HCT116 (cell line): ENCODE measurements at regions not wholly inside any gene's neighbourhood (a gene's known extent, or its start where the extent isn't known, plus 50 kb on each side); places are given as distances from the start of the nearest gene placed in this dataset.

Source experiments
- ATAC-seq: fragments of 200-7000 bp; cut with Tn5 transposase; 2 replicates; pipeline ENCODE4 v1.9.1; 2020; ENCODE audit warnings: mild to moderate bottlenecking, moderate library complexity
- BruUV-seq: library from RNA; stranded (reverse); fragments of 400-500 nt; replicated peaks from 2 replicates; lab custom pipeline; 2021; lab: Mats Ljungman, UMichigan
- CTCF ChIA-PET: fragments of 300-600 bp; sonication (Branson Sonifier 250); formaldehyde crosslinking; loops from one replicate; lab custom pipeline; 2021; ENCODE audit warnings: antibody characterized with exemption; lab: Charles Lee
- POLR2A ChIA-PET: fragments of 300-600, 350-600 bp; sonication (Branson Sonifier 250); formaldehyde crosslinking; loops from one replicate; lab custom pipeline; 2021; ENCODE audit warnings: antibody characterized with exemption; lab: Charles Lee
- RAD21 ChIA-PET, 2 experiments: fragments of 300-600 bp; sonication (Branson Sonifier 250); formaldehyde crosslinking; loops; one replicate each; lab custom pipeline; 2023; ENCODE audit warnings: low total read pairs in 2 of 2; ENCODE audit not compliant: uncharacterized antibody in 2 of 2, unreplicated experiment in 2 of 2, low non-redundant PET in 1 of 2; lab: Charles Lee
- DNase-seq: peaks from one replicate; pipeline ENCODE4 v3.0.0-alpha.2; 2010; ENCODE audit warnings: low read depth, low spot score
- H2AFZ ChIP-seq: fragments of 200-600 bp; shearing (Covaris generic), sonication (generic); 2 replicates; pipeline ENCODE4 v1.6.1; 2017; ENCODE audit warnings: low read depth, mixed run types, mixed read lengths, antibody characterized with exemption, low read length; ENCODE audit not compliant: poor library complexity, severe bottlenecking
- H3K27ac ChIP-seq: 2 replicates; pipeline ENCODE4 v1.5.1; 2012; ENCODE audit warnings: low read depth, low read length
- H3K27me3 ChIP-seq: fragments of 200-600 bp; sonication (generic); 2 replicates; pipeline ENCODE4 v1.6.1; 2016; ENCODE audit warnings: mixed run types, low read length, mixed read lengths; ENCODE audit not compliant: insufficient read depth
- H3K36me3 ChIP-seq, 2 experiments: fragments of 200-500 bp in 1 of 2; fragments of 200-600 bp in 1 of 2; sonication (Bioruptor generic) in 1 of 2; sonication (generic) in 1 of 2; 2 replicates each; pipeline versions ENCODE4 v1.5.1 to v1.6.1; 2014 to 2016; ENCODE audit warnings: low read length in 2 of 2, inconsistent platforms in 1 of 2, mixed read lengths in 1 of 2, mixed run types in 1 of 2; ENCODE audit not compliant: insufficient read depth in 2 of 2, control insufficient read depth in 1 of 2
- H3K4me1 ChIP-seq, 2 experiments: fragments of 200-600 bp in 1 of 2; sonication (generic) in 1 of 2; 2 replicates each; pipeline versions ENCODE4 v1.5.1 to v1.6.1; 2012 to 2017; ENCODE audit warnings: low read length in 2 of 2, inconsistent platforms in 1 of 2, mild to moderate bottlenecking in 1 of 2, mixed read lengths in 1 of 2, mixed run types in 1 of 2, moderate library complexity in 1 of 2; ENCODE audit not compliant: insufficient read depth in 2 of 2, control insufficient read depth in 1 of 2
- H3K4me2 ChIP-seq: fragments of 200-600 bp; sonication (generic); 2 replicates; pipeline ENCODE4 v1.6.1; 2017; ENCODE audit warnings: mixed run types, low read length, mixed read lengths
- H3K4me3 ChIP-seq, 2 experiments: fragments of 200-600 bp in 1 of 2; sonication (generic) in 1 of 2; replicated peaks in 1 of 2; 2 replicates each; pipeline ENCODE4 v1.5.1; 2011 to 2016; ENCODE audit warnings: low read length in 2 of 2, control low read depth in 1 of 2, low read depth in 1 of 2, mild to moderate bottlenecking in 1 of 2, mixed read lengths in 1 of 2, mixed run types in 1 of 2
- H3K79me2 ChIP-seq: fragments of 200-600 bp; sonication (generic); 2 replicates; pipeline ENCODE4 v1.6.1; 2017; ENCODE audit warnings: mild to moderate bottlenecking, mixed run types, low read length, moderate library complexity, mixed read lengths; ENCODE audit not compliant: insufficient read depth
- H3K9ac ChIP-seq: fragments of 200-600 bp; sonication (generic); 2 replicates; pipeline ENCODE4 v1.6.1; 2016; ENCODE audit warnings: low read length, mixed read lengths
- H3K9me2 ChIP-seq: fragments of 200-600 bp; sonication (generic), shearing (Covaris generic); 2 replicates; pipeline ENCODE4 v1.6.1; 2017; ENCODE audit warnings: mixed run types, mild to moderate bottlenecking, moderate library complexity; ENCODE audit not compliant: insufficient read depth
- H3K9me3 ChIP-seq, 2 experiments: fragments of 200-500 bp in 1 of 2; fragments of 200-600 bp in 1 of 2; sonication (Bioruptor generic) in 1 of 2; sonication (generic) in 1 of 2; 2 replicates each; pipeline ENCODE4 v1.6.1; 2014 to 2017; ENCODE audit warnings: low read length in 2 of 2, mixed read lengths in 2 of 2, inconsistent platforms in 1 of 2, low read depth in 1 of 2, mild to moderate bottlenecking in 1 of 2, mixed run types in 1 of 2, moderate library complexity in 1 of 2; ENCODE audit not compliant: control insufficient read depth in 1 of 2, insufficient read depth in 1 of 2
- H4K20me1 ChIP-seq: fragments of 200-600 bp; sonication (generic), shearing (Covaris generic); 2 replicates; pipeline ENCODE4 v1.6.1; 2017; ENCODE audit warnings: mixed run types, mild to moderate bottlenecking, moderate library complexity; ENCODE audit not compliant: insufficient read depth
- CEBPB ChIP-seq: IDR thresholded peaks from 2 replicates; pipeline ENCODE4 v1.6.1; 2012; ENCODE audit warnings: low read depth
- EGR1 ChIP-seq: IDR thresholded peaks from 2 replicates; pipeline ENCODE4 v1.6.1; 2012; ENCODE audit warnings: low read depth
- ELF1 ChIP-seq: IDR thresholded peaks from 2 replicates; pipeline ENCODE4 v1.6.1; 2012; ENCODE audit warnings: low read depth, borderline replicate concordance
- EZH2phosphoT487 ChIP-seq: fragments of 200-600 bp; IDR thresholded peaks from 2 replicates; pipeline ENCODE4 v1.6.1; 2018; ENCODE audit warnings: antibody characterized with exemption, borderline replicate concordance
- MAX ChIP-seq: IDR thresholded peaks from 2 replicates; pipeline ENCODE4 v1.6.1; 2012
- POLR2A ChIP-seq: IDR thresholded peaks from 2 replicates; pipeline ENCODE4 v1.7.0; 2011; ENCODE audit warnings: borderline replicate concordance; ENCODE audit not compliant: insufficient read depth, insufficient read length; ENCODE audit errors: extremely low read depth
- POLR2AphosphoS5 ChIP-seq: IDR thresholded peaks from 2 replicates; pipeline ENCODE4 v1.6.1; 2011; ENCODE audit warnings: mild to moderate bottlenecking, low read depth, low read length, moderate library complexity
- RAD21 ChIP-seq: IDR thresholded peaks from 2 replicates; pipeline ENCODE4 v1.6.1; 2012; ENCODE audit warnings: low read depth, mild to moderate bottlenecking
- SRF ChIP-seq: IDR thresholded peaks from 2 replicates; pipeline ENCODE4 v1.6.1; 2012; ENCODE audit warnings: low read depth
- TCF7L2 ChIP-seq: IDR thresholded peaks from 2 replicates; pipeline ENCODE4 v1.7.0; 2011; ENCODE audit warnings: borderline replicate concordance, inconsistent platforms; ENCODE audit not compliant: insufficient read depth, insufficient read length; ENCODE audit errors: extremely low read depth
- ZBTB33 ChIP-seq: IDR thresholded peaks from 2 replicates; pipeline ENCODE4 v1.6.1; 2011; ENCODE audit warnings: mild to moderate bottlenecking, low read length, moderate library complexity; ENCODE audit not compliant: insufficient replicate concordance; ENCODE audit errors: extremely low read depth
- ZNF274 ChIP-seq: fragments of 200-500 bp; sonication (Bioruptor generic); IDR thresholded peaks from 2 replicates; pipeline ENCODE4 v1.6.1; 2014; ENCODE audit warnings: mild to moderate bottlenecking, low read depth, low read length, inconsistent platforms
- intact Hi-C: fragments of 100-400 bp; cut with micrococcal nuclease; formaldehyde crosslinking; loops from 2 replicates; pipeline ENCODE4 v1.10.0; 2022

- H2AFZ ChIP-seq: no peak overlapping the region
- H3K27ac ChIP-seq: no peak overlapping the region
- H3K4me1 ChIP-seq: no peaks in the 10 kb centered on the region
- no peak overlapping the region for H3K4me2 ChIP-seq
- intact Hi-C loops: no loop called here
- no peaks in the 10 kb centered on the region for H3K9me3 ChIP-seq
- no peak for DNase-seq
- BruUV-seq: no TSS peak
- ChIA-PET RAD21 (no interaction called here), POLR2A (no interaction called here), CTCF (no interaction called here)
- H3K79me2 ChIP-seq: no peaks in the 10 kb centered on the region
- H3K36me3 ChIP-seq: no peaks in the 10 kb centered on the region
- H3K9me2 ChIP-seq: no peaks in the 10 kb centered on the region
- H3K4me3 ChIP-seq: no peak overlapping the region
- H4K20me1 ChIP-seq: no peaks in the 10 kb centered on the region
- ATAC-seq: no peak
- no peaks in the 10 kb centered on the region for H3K27me3 ChIP-seq
- TF ChIP-seq POLR2A: no peak
- no peak for TF ChIP-seq ZBTB33
- TF ChIP-seq CEBPB: no peak
- no peak for TF ChIP-seq EGR1
- TF ChIP-seq MAX: no peak
- no peak for TF ChIP-seq ZNF274
- no peak for TF ChIP-seq ELF1
- no peak for TF ChIP-seq POLR2AphosphoS5
- TF ChIP-seq TCF7L2: no peak
- no peak for TF ChIP-seq EZH2phosphoT487
- TF ChIP-seq SRF: no peak
- TF ChIP-seq RAD21: no peak
- no peak overlapping the region for H3K9ac ChIP-seq
Measured at GRCh38 chr2:45195916-45196315, 186.7 kb upstream of the SIX2 start.
